GM19463 (cell line): ENCODE measurements at regions not wholly inside any gene's neighbourhood (a gene's known extent, or its start where the extent isn't known, plus 50 kb on each side); places are given as distances from the start of the nearest gene placed in this dataset.

Experiments
- ATAC-seq: cut with Tn5 transposase; IDR thresholded peaks from one replicate; pipeline ENCODE4 v1.9.1; 2021; ENCODE audit warnings: mild to moderate bottlenecking, moderate library complexity; ENCODE audit not compliant: unreplicated experiment

DNA sequence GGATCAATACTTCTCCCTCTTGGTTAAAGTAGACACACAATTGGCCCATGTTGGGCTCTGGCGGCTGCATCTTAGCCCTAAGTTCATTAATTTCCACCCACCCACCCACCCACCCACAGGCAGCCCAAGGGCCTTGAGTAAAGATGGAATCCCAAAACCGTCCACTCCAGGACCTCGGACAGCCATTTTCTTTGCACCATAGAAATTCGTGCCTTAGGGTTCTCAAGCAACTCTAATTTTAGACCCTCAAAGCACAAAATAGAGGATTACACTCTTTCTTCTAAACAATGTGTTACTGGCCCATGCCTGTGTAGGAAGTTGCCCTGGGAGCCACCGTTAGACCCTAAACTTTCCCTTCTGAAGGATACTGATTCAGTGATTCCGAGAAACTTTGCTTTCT lies 568.5 kb downstream of the IRX1 start:
- ATAC-seq: no peak

DNA sequence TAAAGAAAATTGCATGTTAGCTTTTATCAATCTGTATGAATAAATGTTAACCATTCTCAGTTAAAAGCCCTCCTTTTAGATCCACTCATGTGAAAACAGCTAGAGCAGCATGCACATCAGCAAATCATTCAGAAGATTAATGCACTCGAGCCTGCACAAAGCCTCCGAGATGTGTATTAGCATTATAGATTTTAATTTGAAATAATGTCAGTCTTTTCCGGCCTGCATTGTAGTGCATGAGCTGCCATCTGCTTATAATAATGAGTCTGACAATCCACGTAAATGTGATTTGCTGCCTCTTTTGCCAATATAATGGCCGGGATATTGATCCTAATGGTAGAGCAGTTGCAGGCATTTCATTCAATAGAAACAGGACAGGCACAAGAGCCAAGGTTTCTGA lies 585.1 kb downstream of the IRX1 start:
- no peak for ATAC-seq

DNA sequence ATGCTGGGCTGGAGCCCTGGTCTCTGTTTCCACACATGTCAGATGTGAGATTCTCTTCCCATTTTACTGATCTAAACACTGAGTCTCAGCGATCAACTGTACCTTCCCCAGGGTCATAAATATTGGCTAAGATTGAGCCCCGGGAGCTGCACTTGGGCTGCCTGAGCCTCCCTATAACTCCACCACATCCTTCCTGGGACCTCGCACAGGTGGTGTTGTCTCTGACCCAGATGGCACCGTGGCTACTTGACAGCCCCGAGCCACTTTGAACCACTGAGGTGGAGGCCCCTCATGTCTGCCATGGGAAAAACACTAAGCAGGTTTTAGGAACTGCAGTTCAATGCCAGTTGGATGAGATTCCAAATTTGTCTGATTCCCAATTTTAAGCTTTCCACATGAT lies 586.5 kb downstream of the IRX1 start:
- no peak for ATAC-seq

DNA sequence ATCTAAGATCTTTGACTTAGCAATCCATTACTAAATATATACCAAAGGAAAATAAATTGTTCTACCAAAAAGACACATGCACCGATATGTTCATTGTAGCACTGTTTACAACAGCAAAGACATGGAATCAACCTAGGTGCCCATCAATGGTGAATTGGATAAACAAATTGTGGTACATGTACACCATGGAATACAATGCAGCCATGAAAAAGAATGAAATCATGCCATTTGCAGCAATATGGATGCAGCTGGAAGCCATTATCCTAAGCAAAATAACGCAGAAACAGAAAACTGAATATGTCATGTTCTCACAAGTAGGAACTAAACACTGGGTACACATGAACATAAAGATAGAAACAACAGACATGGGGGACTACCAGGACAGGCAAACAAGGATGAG lies 589.5 kb downstream of the IRX1 start:
- no peak for ATAC-seq

DNA sequence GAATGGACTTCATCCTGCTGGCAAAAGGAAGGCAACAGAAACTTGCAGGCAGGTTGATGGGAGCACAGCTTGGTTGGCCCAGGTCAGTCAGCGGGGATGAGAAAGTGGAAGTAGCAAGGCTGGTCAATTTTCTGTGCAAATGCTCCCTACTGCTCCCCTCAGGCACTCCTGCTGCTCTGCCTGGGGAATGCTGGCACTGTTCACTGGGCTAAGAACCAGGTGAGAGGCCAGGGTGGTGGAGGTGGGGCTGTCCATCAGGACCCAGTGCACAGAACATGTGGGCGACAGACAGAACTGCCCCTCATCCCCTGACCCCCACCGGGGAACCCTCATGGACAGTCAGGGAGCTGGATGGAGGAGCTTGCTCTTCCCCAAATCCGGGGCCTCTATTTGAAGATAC lies 593.1 kb downstream of the IRX1 start:
- no peak for ATAC-seq

DNA sequence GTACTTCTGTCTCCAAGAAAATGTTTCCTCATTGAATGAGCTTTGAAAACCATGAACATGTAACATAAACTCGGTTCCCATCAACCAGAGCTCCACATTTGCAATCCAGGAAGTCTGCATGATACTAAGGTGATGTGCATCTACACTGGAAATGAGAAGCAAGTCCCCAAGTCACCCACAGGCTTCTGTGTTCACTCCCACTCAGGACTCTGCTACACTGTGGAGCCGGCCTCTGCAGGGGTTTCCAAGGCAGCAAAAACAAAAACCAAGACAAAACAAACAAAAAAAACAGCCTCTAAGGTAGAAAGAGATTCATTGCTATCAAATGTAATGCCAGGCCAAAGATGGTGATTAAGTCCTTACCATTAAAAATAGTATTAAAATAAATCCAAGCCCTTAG lies 593.7 kb downstream of the IRX1 start:
- no peak for ATAC-seq

DNA sequence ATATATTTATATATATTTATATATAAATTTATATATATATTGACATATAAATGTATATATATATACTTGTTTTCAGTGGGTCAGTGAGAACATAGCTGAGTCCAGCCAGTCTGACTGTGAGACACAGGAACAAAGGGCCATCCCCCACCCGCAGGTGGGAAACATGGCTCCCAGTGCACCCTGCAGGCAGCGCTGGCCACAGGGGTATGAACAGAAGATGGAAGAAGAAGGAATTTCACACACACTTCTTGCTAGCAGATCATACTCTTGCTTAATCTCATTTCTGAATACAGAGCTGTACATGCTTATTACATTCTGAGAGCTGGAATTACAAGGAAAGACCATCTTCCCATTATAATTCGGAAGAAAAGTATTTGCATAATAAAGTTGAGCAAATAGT lies 595.4 kb downstream of the IRX1 start:
- ATAC-seq: no peak

DNA sequence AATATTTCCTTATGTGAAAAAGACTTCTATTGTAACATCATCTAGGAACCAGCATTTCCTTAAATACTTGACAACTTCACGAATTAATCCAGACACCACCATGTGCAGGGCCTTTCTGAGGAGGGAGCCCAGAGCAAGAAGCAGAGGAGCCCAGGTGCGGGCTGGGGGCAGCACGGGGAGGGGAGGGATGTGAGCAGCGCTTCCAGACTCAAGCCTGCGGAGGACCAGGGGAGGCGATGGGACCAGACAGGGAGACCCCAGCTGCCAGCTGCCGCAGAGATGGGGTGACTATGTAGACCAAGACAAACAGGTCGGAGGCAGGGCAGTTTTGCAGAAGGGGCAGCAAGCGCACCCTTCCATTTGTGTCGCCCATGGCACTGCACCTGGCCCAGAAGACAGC lies 596.1 kb downstream of the IRX1 start:
- no peak for ATAC-seq

DNA sequence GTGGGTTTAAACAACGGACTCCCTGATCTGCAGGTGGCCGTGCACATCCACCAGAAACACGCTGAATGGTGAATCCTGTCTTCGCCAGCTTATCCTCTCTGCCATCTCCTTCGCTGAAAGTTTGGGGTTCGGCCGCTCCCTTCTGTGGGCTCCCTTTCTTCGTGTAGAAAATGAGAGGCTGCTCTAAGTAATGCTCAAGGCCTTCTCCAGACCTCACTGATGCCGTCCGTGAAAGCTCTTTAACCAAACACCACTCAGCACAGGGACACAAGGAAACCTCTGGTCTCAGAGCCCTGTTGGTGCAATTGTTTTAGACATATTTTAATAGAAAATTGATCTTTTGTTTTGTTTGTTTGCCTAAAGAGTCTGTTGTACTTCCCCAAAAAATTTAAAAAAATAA lies 596.5 kb downstream of the IRX1 start:
- no peak for ATAC-seq

DNA sequence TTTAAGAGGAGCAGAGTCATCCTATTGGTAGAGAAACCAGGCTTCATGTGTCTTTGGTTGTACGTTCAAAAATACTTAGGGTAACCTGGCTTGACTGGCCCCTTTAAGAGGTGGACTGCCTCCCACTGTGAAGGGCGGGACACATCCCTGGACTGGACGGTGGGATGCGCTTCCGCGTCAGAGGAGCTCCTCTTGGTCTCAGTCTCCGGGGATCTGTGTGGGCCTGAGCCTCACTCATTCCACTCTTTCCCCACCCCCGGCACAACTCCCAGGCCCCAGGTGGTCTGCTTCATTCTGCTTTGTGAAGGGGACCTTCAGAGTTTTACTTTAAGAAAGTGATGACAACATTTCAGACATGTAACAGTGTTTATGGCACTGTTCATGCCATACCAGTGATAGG lies 601.1 kb downstream of the IRX1 start:
- no peak for ATAC-seq

DNA sequence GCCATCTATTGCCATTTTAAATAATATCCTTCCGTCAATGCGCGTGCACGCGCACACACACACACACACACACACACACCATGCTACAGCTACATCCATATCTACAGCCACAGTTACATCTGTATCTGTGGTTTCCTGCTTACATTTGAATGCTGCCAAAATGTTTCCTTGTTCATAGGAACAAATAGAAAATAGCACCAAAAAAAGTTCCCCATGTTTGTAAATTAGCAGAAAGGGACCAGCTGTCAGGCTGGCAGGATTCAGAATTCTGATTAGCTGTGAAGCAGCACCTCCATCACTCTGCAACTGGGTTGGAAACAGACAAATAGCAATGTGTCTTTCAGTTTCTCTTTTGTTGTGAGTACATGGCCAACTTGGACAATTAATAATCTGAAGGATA lies 601.5 kb downstream of the IRX1 start:
- no peak for ATAC-seq

DNA sequence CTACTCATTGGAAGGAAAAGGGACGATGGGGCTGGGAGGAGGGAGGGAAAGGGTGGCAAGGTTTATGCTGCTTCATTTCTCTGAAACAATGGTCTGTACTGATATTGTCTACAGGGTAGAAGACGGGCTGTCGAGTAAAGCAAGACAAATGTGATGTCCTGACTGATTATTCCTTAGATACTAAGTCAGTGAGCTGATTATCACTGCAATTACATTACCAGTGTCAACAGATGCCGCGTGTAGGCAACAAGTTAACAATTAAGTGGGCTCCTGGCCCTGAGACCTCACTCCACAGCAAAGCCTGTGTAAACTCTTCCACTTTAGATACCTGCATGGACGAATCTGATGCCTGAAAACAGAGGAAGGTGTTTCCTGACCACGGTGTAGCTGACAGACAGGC lies 602.8 kb downstream of the IRX1 start:
- ATAC-seq: no peak

DNA sequence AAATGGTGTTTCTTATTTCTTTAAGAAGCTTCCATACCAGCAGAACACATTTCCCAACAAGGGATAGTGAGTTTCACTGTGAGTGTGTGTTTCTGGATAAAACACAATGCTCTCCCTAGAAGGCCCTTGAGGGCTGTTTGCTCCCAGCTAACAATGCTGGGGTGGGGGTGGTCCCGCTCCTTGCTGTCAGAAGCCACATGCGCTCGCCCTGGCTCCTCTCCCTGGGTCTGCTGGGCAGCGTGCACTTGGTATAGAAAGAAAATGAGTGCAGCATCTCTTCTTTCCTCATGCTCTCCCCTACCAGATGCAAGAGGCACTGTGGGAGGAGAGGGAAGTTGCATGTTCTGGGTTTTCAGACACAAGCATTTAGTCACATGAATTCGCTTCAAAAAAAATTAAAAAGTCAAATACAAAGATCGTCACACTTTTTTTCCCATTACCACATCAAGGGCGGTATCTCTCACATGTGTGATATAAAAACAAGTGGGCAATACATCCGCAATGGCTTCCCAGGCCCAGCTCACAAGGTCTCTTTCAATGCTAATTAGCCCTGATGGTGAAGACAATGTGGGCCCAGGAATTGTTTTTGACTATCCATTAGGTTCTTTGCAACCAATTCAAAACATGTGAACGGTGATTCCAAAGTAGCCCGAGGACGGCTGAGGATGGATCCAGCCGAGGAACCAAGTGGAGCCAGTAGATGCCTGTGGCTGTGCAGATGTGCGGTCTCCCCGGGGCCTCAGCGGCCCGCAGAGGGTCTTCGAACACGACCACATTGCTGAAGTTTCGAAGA lies 603.6 kb downstream of the IRX1 start:
- no peak for ATAC-seq

DNA sequence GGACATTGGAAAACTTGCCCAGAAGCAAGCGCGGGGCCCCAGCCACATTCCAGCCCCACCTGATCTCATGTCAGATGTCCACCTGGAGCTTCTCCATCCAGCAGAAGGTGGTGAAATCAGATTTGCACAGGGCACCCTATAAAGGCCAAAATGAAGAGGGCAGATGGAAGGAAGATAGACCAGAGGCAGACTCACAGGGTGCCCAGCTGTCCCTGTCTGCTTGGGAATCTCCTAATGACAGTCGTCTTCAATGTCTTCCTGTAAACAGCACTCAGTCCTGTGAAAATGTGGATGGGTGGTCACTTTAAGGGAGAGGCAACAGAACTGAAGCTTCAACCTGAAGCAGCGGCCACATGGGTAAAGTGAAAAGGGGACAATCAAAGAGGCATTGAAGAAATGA lies 607.5 kb downstream of the IRX1 start:
- no peak for ATAC-seq

DNA sequence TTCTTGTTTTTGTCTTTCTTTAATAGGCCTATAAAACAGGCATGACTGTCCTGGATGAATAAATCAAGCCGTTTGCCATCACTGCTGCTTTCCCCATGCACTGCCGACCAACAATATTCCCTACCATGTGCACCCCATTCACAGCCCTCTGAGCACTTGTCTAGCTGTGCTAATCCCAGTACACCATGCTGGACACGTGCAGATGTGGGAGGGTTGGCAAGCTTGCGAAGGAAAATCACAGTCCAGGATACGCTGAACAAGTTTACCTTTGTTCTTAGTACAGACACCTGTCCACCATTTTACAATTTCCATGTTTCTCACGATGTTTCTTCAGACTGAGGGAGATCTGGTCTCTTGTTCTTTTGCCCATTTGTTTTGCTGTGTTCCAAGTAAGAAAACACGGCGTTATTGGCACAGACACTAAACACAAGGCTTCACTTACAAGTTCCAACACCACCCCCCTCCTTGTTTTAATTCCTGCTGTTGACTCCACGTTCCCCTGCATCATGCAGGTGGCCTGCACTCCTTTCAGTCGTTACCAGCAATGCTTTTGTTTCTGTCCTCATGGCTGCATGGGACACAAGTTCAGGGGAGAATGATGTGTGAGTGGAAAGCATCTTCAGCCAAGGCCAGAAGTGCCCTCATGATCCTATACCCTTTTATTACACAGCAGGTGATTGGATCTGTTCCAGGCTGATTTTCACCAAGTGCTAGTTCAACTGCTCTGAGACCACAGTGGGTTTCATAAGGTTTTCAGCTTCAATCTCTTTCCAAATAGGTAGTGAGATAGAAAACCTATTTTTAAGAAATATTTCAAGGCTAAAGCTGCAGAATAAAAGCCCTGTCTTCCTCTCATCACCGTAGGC lies 608.9 kb downstream of the IRX1 start:
- ATAC-seq: no peak

DNA sequence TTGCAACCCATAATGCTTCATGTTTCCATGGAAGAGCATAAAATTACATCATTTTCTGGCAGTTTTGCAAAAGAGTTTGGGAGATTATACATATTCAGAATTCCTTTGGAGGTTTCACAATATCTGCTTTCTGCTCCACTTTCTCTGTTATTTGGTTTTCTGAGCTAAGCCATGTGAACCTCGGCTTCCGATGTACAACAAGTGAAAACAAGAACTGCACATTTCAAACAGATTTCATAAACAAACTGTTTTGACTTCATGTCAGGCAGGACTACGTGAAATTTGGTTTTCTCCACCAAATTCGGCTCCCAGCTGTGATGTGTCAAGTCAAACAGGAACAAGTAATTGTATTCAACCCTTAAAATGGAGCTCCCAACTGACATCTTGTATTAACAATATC lies 609.8 kb downstream of the IRX1 start:
- no peak for ATAC-seq

DNA sequence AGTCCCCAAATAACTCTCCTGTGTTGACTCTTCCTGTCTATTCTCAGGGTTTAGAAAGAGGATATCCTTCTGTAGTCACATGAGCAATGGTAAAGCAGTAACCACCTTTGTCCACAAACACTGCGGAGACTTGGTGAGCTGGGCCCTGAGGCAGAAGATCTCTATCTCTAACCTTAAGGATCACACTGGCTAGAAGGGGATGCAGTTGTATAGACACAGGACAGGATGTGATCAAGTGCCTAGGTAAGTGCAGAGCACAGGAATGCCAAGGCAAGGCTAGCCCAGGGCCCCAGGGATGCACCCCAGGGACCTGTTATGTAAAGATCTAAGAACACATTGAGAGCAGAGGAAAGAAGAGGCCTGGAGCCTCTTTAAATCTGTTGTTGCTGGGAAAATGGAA lies 610.5 kb downstream of the IRX1 start:
- no peak for ATAC-seq

DNA sequence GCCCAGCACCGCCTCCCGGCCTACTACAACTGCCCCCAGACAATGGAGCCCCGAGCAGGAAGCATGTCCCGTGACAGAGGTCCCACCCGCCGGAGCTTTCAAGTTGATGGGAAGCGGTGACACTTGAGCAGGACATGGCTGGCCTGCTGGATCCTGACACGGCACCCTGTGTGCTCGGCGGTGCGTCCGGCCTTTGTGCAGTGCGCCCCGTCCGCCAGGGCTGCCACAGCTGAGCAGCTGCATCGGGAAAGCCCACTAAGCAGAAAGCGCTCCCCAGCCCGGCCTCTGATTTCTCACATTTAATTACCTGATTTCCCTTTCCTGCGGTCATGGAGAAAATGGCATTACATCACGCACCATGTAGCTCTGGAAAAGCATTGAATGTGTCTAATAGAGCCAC lies 611.9 kb downstream of the IRX1 start:
- ATAC-seq: no peak

DNA sequence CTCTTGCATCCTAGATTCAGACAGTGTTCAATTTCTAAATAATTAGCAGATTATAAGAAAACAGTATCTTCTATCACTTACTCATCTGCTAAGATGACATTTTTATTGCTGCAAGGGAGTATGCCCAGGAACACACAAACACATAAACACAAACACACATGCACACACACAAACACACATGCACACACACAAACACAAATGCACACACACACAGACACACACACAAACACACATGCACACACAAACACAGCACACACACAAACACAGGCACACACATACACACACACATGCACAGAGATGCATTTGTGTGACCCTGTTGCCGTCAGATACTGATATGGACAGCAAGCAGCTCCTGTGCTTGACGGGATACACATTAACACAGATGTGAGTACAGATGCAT lies 612.9 kb downstream of the IRX1 start:
- ATAC-seq: no peak

DNA sequence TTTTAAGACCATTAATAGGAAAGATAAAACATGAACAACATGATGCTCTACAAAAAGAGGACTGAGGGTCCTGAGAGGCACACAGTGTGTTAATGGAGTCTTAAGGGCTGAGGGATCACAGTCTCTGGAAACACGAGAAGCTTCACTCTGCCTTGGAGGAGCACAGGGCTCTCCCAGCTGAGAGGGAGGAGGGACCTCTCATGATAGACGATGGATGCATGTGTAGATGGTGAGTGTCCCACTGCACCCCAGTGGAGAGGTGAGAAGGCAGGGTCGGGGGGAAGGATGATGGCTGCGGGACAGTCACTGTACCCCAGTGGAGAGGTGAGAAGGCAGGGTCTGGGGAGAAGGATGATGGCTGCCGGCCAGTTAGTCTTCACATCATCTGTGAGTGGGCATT lies 613.4 kb downstream of the IRX1 start:
- ATAC-seq: no peak

DNA sequence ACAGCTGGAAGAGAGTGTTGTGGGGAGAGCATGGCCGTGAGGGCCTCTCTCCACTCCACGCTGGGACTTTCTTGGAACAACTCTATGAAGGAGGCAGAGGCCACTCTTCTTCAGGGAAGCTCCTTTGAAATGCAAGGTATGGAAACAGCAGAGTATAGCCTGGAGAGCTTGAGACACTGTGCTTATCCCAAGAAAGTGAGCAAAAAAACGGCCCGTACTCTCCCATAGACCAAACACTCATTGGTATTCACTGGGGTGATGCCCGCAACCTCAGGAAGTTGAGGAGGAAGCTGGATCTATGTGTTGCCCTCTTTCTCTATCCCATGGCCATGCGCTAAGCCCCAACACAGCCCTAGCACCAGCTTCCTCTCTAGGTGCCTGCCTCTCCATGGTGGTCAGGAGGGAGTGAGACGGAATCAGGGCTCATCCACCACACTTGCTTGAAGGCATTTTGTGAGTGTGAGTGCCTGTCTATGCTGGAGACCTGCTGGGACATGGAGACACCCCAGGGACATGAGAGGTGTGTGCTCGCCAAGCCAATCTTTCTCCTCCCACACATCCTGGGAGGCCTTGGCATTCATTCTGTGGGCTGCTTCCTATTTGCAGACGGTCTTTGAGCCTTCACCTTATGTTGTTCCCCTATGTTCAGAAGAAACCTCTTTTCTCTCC lies 616.6 kb downstream of the IRX1 start:
- ATAC-seq: no peak
